ENCODE measurements at regions not wholly inside any gene's neighbourhood (a gene's known extent, or its start where the extent isn't known, plus 50 kb on each side); places are given as distances from the start of the nearest gene placed in this dataset.

DNA sequence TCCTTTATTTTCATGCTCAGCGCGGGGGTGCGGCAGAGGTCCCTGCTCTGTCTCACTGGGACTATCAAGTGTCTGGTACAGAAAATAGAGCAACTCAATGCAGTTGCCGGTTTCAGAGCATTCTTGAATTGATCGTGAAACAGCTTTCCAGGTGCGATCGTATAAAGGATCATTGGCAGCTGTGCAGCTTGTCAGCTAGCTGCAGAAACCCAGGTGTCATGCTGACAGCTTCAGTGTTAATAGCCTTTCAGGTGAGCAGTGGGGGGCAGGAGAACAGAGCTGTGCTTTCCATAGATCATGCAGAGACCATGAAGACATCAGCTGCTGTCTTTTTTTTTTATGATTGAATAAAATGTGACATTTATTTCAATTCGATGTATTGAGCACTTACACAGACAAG is 583.9 kb downstream of the NLGN4X start:
- Histone ChIP-seq H3K27me3 (ENCODE audit: control insufficient read depth in 4 of 4, insufficient read depth in 4 of 4, low read length in 3 of 4) (no peaks in the 10 kb centered on the region), H3K4me1 (ENCODE audit: control insufficient read depth in 4 of 4, insufficient read depth in 4 of 4, low read length in 3 of 4) (no peaks in the 10 kb centered on the region), H3K27ac (ENCODE audit: low read depth in 1 of 2, low read length in 2 of 2) (no peak overlapping the region), H3K36me3 (ENCODE audit: control insufficient read depth in 4 of 4, insufficient read depth in 3 of 4, low read depth in 1 of 4, low read length in 3 of 4) (no peaks in the 10 kb centered on the region), H3K9me3 (ENCODE audit: control insufficient read depth in 4 of 4, low read length in 3 of 4) (no peaks in the 10 kb centered on the region), H3K4me3 (ENCODE audit: low read depth in 1 of 3, low read length in 3 of 3) (no peak overlapping the region), H3K9ac (ENCODE audit: low read depth in 1 of 2, low read length in 2 of 2) (no peak overlapping the region)
- TF ChIP-seq GABPA (IDR thresholded peaks at IDR 0.05 in 1 of 2, conservative IDR thresholded peaks at IDR 0.05 in 1 of 2): no peak
- no peak for TF ChIP-seq RAD21 (IDR thresholded peaks at IDR 0.05)
- TF ChIP-seq RXRA (IDR thresholded peaks at IDR 0.05): no peak
- no peak for TF ChIP-seq HNF4G (IDR thresholded peaks at IDR 0.05)
- TF ChIP-seq SP1 (IDR thresholded peaks at IDR 0.05): no peak
- no peak for TF ChIP-seq TAF1 (conservative IDR thresholded peaks at IDR 0.05)
- TF ChIP-seq YY1 (IDR thresholded peaks at IDR 0.05): no peak
- TF ChIP-seq FOXA2 (IDR thresholded peaks at IDR 0.05): no peak
- no peak for TF ChIP-seq FOXA1 (IDR thresholded peaks at IDR 0.05)
- TF ChIP-seq, protein P1, sequence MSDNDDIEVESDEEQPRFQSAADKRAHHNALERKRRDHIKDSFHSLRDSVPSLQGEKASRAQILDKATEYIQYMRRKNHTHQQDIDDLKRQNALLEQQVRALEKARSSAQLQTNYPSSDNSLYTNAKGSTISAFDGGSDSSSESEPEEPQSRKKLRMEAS (IDR thresholded peaks at IDR 0.05): no peak
- no peak for TF ChIP-seq EGR1 (IDR thresholded peaks at IDR 0.05; ENCODE audit: low read depth in 2 of 2)
- TF ChIP-seq, protein P2, sequence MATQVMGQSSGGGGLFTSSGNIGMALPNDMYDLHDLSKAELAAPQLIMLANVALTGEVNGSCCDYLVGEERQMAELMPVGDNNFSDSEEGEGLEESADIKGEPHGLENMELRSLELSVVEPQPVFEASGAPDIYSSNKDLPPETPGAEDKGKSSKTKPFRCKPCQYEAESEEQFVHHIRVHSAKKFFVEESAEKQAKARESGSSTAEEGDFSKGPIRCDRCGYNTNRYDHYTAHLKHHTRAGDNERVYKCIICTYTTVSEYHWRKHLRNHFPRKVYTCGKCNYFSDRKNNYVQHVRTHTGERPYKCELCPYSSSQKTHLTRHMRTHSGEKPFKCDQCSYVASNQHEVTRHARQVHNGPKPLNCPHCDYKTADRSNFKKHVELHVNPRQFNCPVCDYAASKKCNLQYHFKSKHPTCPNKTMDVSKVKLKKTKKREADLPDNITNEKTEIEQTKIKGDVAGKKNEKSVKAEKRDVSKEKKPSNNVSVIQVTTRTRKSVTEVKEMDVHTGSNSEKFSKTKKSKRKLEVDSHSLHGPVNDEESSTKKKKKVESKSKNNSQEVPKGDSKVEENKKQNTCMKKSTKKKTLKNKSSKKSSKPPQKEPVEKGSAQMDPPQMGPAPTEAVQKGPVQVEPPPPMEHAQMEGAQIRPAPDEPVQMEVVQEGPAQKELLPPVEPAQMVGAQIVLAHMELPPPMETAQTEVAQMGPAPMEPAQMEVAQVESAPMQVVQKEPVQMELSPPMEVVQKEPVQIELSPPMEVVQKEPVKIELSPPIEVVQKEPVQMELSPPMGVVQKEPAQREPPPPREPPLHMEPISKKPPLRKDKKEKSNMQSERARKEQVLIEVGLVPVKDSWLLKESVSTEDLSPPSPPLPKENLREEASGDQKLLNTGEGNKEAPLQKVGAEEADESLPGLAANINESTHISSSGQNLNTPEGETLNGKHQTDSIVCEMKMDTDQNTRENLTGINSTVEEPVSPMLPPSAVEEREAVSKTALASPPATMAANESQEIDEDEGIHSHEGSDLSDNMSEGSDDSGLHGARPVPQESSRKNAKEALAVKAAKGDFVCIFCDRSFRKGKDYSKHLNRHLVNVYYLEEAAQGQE (IDR thresholded peaks at IDR 0.05): no peak
- TF ChIP-seq, protein P3, sequence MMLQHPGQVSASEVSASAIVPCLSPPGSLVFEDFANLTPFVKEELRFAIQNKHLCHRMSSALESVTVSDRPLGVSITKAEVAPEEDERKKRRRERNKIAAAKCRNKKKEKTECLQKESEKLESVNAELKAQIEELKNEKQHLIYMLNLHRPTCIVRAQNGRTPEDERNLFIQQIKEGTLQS (IDR thresholded peaks at IDR 0.05): no peak
- TF ChIP-seq HNF4A (conservative IDR thresholded peaks at IDR 0.05): no peak
- TF ChIP-seq, protein P4, sequence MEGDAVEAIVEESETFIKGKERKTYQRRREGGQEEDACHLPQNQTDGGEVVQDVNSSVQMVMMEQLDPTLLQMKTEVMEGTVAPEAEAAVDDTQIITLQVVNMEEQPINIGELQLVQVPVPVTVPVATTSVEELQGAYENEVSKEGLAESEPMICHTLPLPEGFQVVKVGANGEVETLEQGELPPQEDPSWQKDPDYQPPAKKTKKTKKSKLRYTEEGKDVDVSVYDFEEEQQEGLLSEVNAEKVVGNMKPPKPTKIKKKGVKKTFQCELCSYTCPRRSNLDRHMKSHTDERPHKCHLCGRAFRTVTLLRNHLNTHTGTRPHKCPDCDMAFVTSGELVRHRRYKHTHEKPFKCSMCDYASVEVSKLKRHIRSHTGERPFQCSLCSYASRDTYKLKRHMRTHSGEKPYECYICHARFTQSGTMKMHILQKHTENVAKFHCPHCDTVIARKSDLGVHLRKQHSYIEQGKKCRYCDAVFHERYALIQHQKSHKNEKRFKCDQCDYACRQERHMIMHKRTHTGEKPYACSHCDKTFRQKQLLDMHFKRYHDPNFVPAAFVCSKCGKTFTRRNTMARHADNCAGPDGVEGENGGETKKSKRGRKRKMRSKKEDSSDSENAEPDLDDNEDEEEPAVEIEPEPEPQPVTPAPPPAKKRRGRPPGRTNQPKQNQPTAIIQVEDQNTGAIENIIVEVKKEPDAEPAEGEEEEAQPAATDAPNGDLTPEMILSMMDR (IDR thresholded peaks at IDR 0.05; ENCODE audit: low read depth, low read length, missing input control): no peak
- TF ChIP-seq JUND (IDR thresholded peaks at IDR 0.05): no peak
- TF ChIP-seq, protein P5, sequence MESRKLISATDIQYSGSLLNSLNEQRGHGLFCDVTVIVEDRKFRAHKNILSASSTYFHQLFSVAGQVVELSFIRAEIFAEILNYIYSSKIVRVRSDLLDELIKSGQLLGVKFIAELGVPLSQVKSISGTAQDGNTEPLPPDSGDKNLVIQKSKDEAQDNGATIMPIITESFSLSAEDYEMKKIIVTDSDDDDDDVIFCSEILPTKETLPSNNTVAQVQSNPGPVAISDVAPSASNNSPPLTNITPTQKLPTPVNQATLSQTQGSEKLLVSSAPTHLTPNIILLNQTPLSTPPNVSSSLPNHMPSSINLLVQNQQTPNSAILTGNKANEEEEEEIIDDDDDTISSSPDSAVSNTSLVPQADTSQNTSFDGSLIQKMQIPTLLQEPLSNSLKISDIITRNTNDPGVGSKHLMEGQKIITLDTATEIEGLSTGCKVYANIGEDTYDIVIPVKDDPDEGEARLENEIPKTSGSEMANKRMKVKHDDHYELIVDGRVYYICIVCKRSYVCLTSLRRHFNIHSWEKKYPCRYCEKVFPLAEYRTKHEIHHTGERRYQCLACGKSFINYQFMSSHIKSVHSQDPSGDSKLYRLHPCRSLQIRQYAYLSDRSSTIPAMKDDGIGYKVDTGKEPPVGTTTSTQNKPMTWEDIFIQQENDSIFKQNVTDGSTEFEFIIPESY (IDR thresholded peaks at IDR 0.05): no peak
- WGBS: 40% methylated on average over 8 of the region's 8 CpGs
- DNase-seq (ENCODE audit: low spot score): no peak

DNA sequence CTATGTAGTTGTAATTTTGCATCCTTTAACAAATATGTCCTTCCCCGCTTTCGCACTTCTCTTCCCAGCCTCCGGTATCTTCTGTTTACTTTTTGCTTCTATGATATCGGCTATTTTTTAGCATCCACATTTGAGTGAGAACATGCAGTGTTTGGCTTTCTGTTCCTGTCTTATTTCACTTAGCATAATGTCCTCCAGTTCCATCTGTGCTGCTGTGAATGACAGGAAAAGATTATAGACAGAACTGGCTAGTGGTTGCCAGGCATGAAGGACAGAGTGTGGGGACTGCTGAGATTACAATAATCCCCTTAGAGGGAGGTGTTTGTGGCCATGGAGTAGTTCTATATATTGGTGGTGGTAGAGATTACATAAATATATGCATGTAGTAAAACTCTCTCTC is 588.6 kb downstream of the NLGN4X start:
- Histone ChIP-seq H3K27ac (ENCODE audit: low read depth in 1 of 2, low read length in 2 of 2) (no peak overlapping the region), H3K27me3 (ENCODE audit: control insufficient read depth in 4 of 4, insufficient read depth in 4 of 4, low read length in 3 of 4) (no peaks in the 10 kb centered on the region), H3K4me3 (ENCODE audit: low read depth in 1 of 3, low read length in 3 of 3) (no peak overlapping the region), H3K36me3 (ENCODE audit: control insufficient read depth in 4 of 4, insufficient read depth in 3 of 4, low read depth in 1 of 4, low read length in 3 of 4) (no peaks in the 10 kb centered on the region), H3K9me3 (ENCODE audit: control insufficient read depth in 4 of 4, low read length in 3 of 4) (no peaks in the 10 kb centered on the region), H3K4me1 (ENCODE audit: control insufficient read depth in 4 of 4, insufficient read depth in 4 of 4, low read length in 3 of 4) (no peaks in the 10 kb centered on the region), H3K9ac (ENCODE audit: low read depth in 1 of 2, low read length in 2 of 2) (no peak overlapping the region)
- no peak for DNase-seq (ENCODE audit: low spot score)
- WGBS: 75% methylated on average over 4 of the region's 4 CpGs
- TF ChIP-seq, protein P2 (IDR thresholded peaks at IDR 0.05): no peak
- TF ChIP-seq, protein P1 (IDR thresholded peaks at IDR 0.05): no peak
- TF ChIP-seq RXRA (IDR thresholded peaks at IDR 0.05) (no peak), NR2F2 (IDR thresholded peaks at IDR 0.05) (no peak), EGR1 (IDR thresholded peaks at IDR 0.05; ENCODE audit: low read depth in 2 of 2) (no peak), HNF4G (IDR thresholded peaks at IDR 0.05) (no peak), JUND (IDR thresholded peaks at IDR 0.05) (no peak), SP1 (IDR thresholded peaks at IDR 0.05) (no peak), YY1 (IDR thresholded peaks at IDR 0.05) (no peak)
- TF ChIP-seq, protein P4 (IDR thresholded peaks at IDR 0.05; ENCODE audit: low read depth, low read length, missing input control): no peak

Data from liver (tissue), 8 donors.